AML-193 (cell line): ENCODE measurements at regions not wholly inside any gene's neighbourhood (a gene's known extent, or its start where the extent isn't known, plus 50 kb on each side); places are given as distances from the start of the nearest gene placed in this dataset.

Experiments
- DNase-seq, 2 experiments: peaks; one replicate each; lab custom pipeline; 2025; lab: John Stamatoyannopoulos, UW

DNA sequence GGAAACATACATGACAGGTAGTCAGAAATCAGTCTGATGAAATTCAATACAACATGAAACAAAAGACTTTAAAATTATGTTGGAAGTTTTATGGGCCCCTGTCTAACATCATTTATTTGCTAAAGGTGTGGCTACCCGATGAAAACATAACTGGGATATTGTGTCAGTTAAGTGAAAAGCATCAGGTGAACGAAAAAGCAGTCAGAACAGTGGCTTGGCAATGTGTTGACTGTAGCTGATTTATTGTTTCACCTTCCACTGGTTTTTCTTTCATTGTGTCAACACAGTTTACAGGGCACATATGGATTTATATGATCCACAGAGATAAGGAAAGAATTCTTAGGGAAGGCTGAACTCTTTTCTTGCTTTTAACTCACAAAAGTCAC lies 429.6 kb upstream of the ZNF608 start:
- DNase-seq, result no peak

GRCh38 chr5:125177340-125177739 lies 430.9 kb upstream of the ZNF608 start:
- no peak for DNase-seq

- DNase-seq, result no peak
Observed at GRCh38 chr5:125179612-125180011, 433.2 kb upstream of the ZNF608 start.

- DNase-seq, result no peak
Observed at GRCh38 chr5:125180231-125180829, 433.9 kb upstream of the ZNF608 start.

DNA sequence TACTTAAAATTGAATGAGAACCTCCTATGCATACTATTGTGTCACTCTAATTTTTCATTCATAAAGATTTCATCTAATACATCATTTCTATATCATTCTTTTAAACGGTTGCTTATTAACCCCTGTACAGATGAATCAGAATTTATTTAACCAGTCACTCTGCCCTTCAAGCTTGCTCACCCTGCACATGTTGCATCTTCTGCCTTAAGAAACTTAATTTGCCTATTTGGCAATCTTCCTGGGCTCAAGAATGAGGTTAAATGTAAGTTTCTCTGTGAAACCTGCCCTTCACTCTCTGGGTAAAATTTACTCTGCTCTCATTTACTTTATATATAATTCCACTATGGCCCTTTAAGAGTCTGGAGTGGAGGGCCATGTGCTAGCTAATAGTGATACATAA lies 434.7 kb upstream of the ZNF608 start:
- no peak for DNase-seq

DNA sequence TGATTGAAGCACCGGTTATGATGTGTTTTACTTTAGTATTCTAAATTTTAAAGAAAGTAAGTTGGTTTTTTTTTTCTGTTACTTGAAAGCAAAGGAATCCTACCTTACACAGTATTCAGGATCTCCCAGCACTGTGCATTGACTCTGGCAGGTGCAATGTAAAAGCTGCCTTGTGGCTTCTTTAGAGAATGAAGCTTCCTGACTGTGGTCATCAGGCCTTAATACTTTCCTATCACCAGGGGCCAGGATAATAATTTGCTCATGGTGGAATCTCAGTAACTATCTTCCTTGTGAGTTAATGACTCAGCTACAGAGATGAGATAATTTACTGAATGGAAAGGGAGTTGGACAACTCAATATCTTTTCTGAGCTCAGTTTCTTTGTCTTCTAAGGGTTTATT lies 435.5 kb upstream of the ZNF608 start:
- DNase-seq, result no peak

GRCh38 chr5:125185740-125186139 lies 439.3 kb upstream of the ZNF608 start:
- no peak for DNase-seq

DNA sequence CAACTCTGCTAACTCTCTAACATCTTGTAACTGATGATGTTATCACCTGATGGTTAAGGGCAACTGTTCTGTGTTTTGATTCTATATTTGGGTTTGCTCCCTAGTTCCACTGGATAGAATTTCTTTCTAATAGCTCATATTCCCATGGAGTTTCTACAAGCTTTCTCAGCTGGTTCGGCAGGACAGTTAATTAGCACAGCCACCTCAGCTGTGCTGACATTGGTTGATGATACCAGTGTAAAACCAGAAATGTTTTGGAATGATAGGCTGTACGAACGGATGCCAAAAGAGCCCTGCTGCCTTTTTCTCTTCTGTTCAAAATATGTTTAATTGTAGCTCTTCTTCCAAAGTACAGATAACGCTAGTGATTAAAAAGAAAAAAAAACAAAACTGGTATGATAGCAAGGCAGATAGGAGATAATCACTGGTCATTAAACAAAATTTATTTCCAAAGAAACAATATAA lies 440.5 kb upstream of the ZNF608 start:
- no peak for DNase-seq

DNA sequence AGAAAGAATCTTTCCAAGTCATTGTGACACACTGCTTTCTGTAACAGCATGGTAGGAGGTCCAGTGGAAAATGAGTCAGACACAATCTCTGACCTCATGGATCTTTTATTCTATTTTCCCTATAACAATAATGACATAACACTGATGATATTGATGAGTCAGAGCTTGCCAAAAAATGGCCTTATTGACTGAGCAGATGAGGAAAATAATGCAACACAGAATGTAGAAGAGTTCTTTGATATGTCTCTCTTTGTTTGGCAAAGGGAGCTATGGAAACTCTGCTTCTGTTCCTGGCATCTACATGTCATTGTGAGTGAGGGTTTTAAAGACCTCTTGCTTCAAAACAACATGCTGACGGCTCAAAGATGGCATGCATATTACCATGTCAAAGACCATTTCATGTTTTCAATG lies 443.1 kb upstream of the ZNF608 start:
- no peak for DNase-seq

DNA sequence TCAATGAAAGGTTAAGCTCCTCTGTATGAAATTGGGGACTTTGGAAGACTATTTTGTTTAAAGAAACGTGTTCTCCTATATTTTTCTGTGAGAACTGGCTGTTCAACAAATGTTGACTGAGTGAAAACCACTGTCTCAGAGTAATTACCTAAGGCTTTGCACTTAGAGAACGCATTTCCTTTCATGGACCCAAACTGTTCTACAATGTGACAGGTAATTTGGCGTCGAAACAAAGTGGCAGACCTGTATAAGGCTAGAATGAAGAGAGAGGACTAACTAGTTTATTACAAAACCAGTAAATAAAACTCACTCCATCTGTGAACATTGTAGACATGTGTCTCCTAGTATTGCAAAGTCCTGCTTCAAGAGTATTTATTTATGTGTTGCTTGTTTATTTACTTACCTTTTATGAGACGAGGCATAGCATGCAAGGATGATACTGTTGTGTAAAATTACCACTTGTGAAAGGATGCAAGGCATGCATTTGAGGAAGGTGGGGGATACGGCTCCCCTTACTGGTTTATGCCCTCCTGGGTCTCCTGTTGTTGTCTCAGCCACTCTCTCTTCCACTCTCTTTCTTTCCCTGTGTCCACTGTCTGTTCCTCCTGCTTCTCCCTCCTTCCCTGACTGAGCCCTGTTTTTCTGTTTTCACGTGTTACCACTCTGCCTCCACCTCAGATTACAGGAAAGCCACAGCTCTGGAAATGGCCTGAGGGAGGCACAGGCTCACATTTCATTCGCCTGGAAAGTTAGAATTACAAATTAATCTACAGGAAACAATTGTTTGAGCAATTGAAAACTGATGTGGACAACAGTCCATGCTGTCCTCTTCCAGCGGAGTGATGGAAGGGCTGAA lies 444.0 kb upstream of the ZNF608 start:
- DNase-seq, result no peak

GRCh38 chr5:125194883-125195282 lies 448.4 kb upstream of the ZNF608 start:
- DNase-seq, result no peak

DNA sequence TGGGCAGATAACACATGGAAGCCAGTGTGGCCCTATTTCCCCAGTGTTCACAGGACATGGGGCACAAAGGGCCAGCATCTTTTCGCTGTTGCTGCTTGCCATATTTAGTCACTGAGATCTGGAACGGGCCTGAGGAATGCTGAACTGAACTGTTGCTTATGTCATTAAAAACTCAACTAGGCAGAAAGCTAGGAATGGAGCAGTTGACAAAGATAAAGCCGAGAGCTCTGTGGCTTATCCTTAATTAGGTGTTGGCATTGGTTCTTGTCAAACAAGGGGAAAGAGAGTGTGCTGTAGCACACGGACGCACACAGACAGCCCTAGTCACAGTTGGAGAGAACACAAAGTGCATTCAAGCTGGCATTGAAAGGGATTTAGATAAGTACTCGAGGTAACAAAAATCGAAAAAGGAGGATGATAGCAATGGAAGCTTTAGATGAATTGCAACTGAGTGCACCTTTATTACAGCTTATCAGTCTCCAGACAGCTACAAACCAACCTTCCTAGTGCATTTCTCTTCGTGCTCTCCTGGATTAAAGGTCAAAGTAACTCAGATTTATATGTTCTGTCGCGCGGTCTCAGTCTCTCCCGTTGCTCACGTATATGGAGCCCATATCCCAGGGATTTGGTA lies 450.2 kb upstream of the ZNF608 start:
- no peak for DNase-seq

- no peak for DNase-seq
Observed at GRCh38 chr5:125197321-125197720, 450.9 kb upstream of the ZNF608 start.

DNA sequence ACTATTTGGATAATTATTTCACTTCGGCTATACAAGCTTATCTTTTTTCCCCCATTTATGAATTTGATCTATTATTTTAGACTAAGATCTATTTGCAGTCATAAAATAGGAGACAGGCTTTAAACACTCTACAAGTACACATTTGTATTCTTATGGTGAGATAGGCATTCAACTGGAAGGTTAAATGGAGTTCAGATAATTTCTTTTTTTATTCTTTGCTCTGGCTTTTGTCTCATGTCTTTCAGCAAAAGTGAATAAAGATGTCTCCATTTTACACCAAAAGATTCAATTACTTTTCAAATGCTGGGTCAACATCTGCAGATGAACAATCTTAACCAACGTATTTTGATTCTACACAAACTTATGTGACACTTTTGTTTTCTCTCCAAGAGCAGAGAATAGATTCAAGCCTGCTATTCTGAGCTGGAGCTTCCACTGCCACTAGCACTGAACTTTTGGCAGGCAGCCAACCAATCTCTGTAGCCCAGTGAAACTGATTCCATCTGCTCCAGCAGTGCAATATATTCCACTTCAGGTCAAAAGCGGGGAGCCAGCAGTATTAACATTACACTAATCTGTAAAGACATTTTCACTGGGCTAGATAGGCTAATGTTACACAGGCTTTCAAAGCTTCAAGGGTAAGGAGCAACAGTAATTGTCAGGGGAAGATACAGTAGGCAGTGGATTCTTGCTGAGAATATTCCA lies 452.0 kb upstream of the ZNF608 start:
- no peak for DNase-seq

DNA sequence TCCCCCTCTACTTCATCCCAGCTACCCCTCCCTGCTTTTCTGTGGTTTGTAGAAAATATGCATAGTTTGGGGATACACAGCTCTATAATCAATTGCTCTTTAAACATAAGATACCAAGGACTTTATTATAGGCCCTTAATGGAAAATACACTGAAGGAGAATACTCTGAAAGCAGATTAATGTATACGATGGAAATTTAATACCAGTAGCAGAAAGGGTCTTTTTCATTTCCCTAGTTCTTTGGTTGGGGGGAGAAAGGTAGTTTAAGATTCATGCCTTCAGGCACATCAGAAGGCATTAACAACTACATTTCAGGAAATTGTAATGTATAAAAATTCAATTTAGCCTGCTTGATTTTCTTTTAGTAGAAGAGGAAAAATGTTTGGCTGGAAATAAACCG lies 452.9 kb upstream of the ZNF608 start:
- no peak for DNase-seq

- DNase-seq, result no peak
Observed at GRCh38 chr5:125199968-125200865, 453.8 kb upstream of the ZNF608 start.

- DNase-seq, result no peak
Observed at GRCh38 chr5:125200866-125201373, 454.5 kb upstream of the ZNF608 start.

DNA sequence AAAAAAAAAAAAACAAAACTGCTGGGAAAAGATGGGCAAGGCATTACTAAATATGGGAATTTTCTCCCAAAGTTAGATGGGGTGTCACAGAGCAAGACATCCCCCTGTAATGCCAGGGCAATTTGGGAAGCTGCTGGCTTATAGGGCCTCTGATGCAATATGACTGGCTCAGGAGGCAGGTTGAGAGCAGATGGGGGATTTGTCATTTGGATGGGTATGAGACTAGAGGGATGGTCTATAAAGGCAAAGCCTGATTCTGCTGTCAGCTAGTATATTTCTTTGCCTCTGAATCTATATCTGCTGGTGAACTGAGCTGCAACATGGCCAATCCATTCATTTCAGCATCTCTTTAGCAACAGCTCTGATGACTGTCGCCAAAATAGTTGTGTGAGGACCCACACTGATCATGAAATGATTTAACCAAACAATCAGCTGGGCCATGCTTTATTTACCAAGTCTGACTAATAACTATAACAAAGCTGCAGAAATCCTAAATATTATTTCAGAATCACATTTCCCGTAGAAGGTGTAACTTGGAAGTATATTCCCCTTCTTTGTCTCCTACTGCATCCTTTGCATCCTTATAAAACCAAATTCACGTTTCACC lies 455.1 kb upstream of the ZNF608 start:
- DNase-seq, result no peak

DNA sequence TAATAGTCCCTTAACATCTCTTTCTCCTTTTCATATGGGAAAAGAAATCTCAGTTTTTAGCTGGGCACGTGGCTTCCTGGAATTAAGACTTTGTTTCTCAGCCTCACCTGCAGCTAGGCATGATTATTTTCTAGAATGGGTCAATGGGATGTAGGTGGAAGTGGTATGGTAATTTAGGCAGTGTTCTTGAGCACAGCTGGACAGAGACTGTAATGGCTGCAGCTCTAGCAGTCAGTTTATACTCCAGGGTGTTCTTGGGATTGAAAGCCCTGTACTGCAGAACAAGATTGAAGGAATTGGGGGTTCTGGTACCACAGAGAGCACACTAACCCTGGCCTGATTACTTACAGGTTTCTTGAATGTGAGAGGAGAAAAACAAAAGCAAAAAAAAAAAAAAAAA lies 455.9 kb upstream of the ZNF608 start:
- no peak for DNase-seq

DNA sequence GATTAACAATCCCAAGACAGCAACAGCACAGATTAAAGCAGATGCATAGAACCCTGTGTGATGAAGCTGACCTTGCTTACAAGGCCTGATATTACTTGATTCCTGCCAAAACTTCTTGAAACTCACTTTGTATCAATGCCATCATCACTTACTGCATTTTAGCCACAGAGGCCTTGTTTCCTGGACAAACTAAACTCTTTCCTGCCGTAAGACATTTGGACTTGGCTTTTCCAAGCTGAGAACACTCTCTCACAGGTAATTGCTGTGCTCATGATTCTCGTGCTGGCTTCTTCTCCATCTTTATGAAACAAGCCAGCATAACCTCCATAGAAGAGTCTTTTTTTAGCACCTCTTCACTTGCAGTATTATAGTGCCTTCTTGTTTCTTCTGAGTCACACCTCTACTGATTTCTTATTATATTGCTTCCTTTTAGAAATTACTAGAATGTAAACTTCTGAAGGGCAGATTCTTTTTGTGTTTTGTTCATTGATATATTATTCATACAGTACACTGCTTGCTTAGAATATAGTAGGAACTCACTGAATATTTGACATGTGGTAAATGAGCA lies 456.5 kb upstream of the ZNF608 start:
- DNase-seq, result no peak

GRCh38 chr5:125203912-125204311 lies 457.5 kb upstream of the ZNF608 start:
- no peak for DNase-seq
